ENCODE measurements at regions not wholly inside any gene's neighbourhood (a gene's known extent, or its start where the extent isn't known, plus 50 kb on each side); places are given as distances from the start of the nearest gene placed in this dataset.

DNA sequence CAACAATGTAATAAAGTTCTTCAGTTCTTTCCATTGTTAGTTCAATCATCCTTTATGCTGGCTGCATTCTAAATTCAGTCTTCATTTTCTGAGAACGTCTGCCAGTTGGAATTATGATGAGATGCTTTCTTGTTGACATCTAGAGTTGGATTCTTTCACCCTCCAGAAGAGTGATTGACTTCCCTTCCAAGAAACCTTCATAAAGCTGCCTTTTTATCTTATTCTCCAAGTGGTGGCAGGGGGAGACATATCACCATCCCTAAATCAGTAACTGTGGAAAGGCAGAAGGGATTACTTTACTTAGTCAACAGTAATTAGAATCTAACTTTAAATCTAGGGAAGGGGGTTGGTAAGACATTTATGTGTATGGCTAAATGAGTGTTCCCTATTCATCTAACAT lies 86.8 kb upstream of the GULP1 start:
- DNase-seq (ENCODE audit: low read depth, low spot score), result no peak

DNA sequence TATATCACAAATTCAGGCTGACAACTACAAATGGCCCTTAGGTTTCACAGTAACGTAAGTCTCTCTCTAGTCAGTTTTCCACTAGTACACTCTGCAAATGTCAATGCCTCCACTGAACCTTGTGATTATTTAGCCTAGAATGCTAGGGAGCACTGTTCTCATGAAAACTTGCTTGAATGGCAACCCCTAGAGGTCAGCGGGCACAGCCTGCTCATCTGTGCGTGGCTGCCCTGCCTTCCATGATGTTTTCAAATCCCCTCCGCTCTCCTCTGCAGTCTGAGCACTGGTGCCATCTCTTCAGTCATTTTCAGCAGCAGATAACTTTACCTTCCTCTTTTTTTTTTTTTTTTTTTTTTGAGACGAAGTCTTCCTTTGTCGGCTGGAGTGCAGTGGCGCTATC lies 84.1 kb upstream of the GULP1 start:
- DNase-seq (ENCODE audit: low read depth, low spot score), result no peak

DNA sequence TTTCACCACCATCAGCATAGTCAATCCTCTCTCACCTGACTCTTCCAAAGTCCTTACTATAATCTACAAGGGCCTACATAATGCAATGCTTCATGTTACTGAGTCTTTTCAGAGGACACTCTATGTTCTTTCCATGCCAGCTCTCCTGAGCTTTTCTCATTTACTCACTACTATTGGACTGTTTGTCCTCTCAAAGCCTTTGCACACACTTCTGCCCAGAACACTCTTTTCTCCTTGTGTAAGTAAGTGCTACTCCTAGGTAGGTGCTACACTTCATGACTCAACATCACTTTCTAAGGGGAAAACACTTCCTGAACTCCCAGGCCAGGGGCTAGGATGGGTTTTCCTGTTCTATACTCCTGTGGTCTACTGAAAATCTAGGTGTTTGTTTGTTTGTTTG lies 82.5 kb upstream of the GULP1 start:
- DNase-seq (ENCODE audit: low read depth, low spot score), result no peak

DNA sequence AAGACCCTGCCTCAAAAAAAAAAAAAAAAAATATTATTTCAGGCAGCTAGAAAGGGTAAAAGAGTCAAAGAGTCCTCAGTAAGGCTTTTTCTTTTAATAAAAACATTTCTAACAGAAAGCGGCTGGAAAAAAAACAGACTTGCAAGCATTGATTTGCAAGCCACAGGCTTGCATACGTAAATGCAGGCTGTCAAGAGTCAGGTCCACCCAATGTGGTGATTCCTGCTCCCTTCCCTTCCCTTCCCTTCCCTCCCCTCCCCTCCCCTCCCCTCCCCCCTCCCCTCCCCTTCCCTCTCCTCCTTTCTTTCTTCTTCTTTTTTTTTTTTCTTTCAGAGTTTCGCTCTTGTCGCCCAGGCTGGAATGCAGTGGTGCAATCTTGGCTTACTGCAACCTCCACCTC lies 74.4 kb upstream of the GULP1 start:
- no peak for DNase-seq (ENCODE audit: low read depth, low spot score)

- no peak for DNase-seq (ENCODE audit: low read depth, low spot score)
Measured at GRCh38 chr2:188219541-188219940, 72.1 kb upstream of the GULP1 start.

- no peak for DNase-seq (ENCODE audit: low read depth, low spot score)
Measured at GRCh38 chr2:188220535-188220934, 71.1 kb upstream of the GULP1 start.

DNA sequence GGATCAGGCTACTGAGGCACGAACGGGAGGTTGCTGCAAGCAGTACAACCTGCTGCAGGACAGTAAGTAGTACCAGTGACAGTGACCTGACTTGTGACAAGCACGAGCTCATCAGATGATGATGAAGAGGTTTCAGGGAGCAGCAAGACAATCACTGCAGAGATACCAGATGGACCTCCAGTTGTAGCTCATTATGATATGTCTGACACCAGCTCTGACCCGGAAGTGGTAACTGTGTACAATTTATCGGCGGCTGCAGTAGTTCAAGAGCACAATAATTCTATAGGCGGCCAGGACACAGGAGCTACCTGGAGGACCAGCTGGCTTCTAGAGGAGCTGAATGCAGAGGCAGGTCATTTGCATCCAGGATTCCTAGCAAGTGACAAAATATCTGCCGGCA lies 64.0 kb upstream of the GULP1 start:
- no peak for DNase-seq (ENCODE audit: low read depth, low spot score)

GRCh38 chr2:188235364-188235763 lies 56.3 kb upstream of the GULP1 start:
- DNase-seq (ENCODE audit: low read depth, low spot score), result no peak

DNA sequence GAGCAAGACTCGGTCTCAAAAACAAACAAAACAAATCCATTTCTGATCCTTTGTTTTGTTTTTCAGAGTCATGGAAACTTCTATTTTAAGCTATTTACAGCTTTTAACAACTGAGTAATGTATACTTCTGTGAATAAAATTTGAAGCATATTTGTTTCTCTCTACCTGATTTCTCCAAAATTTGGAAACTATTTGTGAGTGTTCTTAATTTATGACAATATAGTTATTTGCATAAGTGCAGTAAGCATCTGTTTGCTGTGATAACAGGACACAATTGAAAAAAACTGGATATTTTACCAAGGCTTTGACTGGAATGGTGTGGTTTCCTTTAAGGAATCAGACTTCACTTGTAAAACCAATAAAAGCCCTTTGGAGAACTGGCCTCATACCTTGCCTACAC lies 53.3 kb upstream of the GULP1 start:
- DNase-seq (ENCODE audit: low read depth, low spot score), result no peak
